CD4-positive, alpha-beta T cell (primary cell): ENCODE measurements at regions not wholly inside any gene's neighbourhood (a gene's known extent, or its start where the extent isn't known, plus 50 kb on each side); places are given as distances from the start of the nearest gene placed in this dataset.

ENCODE experiments used
- ATAC-seq: fragments of 200-7000 bp; cut with Tn5 transposase; one replicate; pipeline ENCODE4 v1.10.0; 2022; ENCODE audit warnings: mild to moderate bottlenecking; ENCODE audit not compliant: poor library complexity
- CTCF ChIA-PET: fragments of 350-600 bp; sonication (Branson Sonifier 250); formaldehyde crosslinking; loops from one replicate; lab custom pipeline; 2021; ENCODE audit warnings: antibody characterized with exemption, inconsistent platforms; lab: Charles Lee
- POLR2A ChIA-PET: fragments of 350-600 bp; sonication (Branson Sonifier 250); formaldehyde crosslinking; loops from one replicate; lab custom pipeline; 2021; ENCODE audit warnings: antibody characterized with exemption, inconsistent platforms; lab: Charles Lee
- DNase-seq, 14 experiments: peaks; one replicate each; pipeline ENCODE4 v3.0.0-alpha.2; 2013 to 2020; ENCODE audit warnings: mixed read lengths in 2 of 14
- H3K27ac ChIP-seq, 2 donors: one replicate each; pipeline versions ENCODE4 v1.5.1 to v1.7.0; 2013; ENCODE audit warnings: low read length in 2 of 2, low read depth in 1 of 2, mild to moderate bottlenecking in 1 of 2
- H3K27me3 ChIP-seq, 2 experiments: 1 replicate in 1 of 2; 2 replicates in 1 of 2; pipeline versions ENCODE4 v1.6.1 to v1.7.0; 2013; ENCODE audit warnings: low read length in 2 of 2, control low read depth in 1 of 2, mild to moderate bottlenecking in 1 of 2, moderate library complexity in 1 of 2; ENCODE audit not compliant: insufficient read depth in 2 of 2, control insufficient read depth in 1 of 2
- H3K36me3 ChIP-seq: one replicate; pipeline ENCODE4 v1.6.1; 2013; ENCODE audit warnings: low read length, control low read depth; ENCODE audit not compliant: insufficient read depth
- H3K4me1 ChIP-seq: one replicate; pipeline ENCODE4 v1.6.1; 2013; ENCODE audit warnings: low read length, control low read depth; ENCODE audit not compliant: insufficient read depth
- H3K4me3 ChIP-seq: one replicate; pipeline ENCODE4 v1.5.1; 2013; ENCODE audit warnings: mild to moderate bottlenecking, low read length, moderate library complexity
- H3K9me3 ChIP-seq, 2 experiments: 1 replicate in 1 of 2; 2 replicates in 1 of 2; pipeline versions ENCODE4 v1.6.1 to v1.7.0; 2013; ENCODE audit warnings: low read length in 2 of 2, mild to moderate bottlenecking in 2 of 2, control low read depth in 1 of 2, moderate library complexity in 1 of 2; ENCODE audit not compliant: control insufficient read depth in 1 of 2, insufficient read depth in 1 of 2
- H3K27ac Mint-ChIP-seq: one replicate; pipeline ENCODE4 v1.8.0; 2020; ENCODE audit warnings: mixed read lengths
- H3K27me3 Mint-ChIP-seq: one replicate; pipeline ENCODE4 v1.8.0; 2021; ENCODE audit warnings: mixed read lengths
- H3K36me3 Mint-ChIP-seq: one replicate; pipeline ENCODE4 v1.8.0; 2021; ENCODE audit warnings: low read depth, mixed read lengths
- H3K4me1 Mint-ChIP-seq: one replicate; pipeline ENCODE4 v1.8.0; 2021; ENCODE audit warnings: low read depth, mixed read lengths
- H3K4me3 Mint-ChIP-seq: one replicate; pipeline ENCODE4 v1.8.0; 2020; ENCODE audit warnings: mild to moderate bottlenecking, mixed read lengths
- H3K9me3 Mint-ChIP-seq: one replicate; pipeline ENCODE4 v1.8.0; 2020; ENCODE audit warnings: mixed read lengths
- CTCF ChIP-seq: fragments of 200-600 bp; IDR thresholded peaks from one replicate; pipeline ENCODE4 v1.8.0; 2022; ENCODE audit warnings: antibody characterized with exemption, mild to moderate bottlenecking
- intact Hi-C, 2 experiments: fragments of 100-400 bp; cut with DNase I in 1 of 2; cut with micrococcal nuclease in 1 of 2; formaldehyde crosslinking; loops; one replicate each; pipeline versions ENCODE4 v1.15.1 to v1.9.0; 2023 to 2025; cut with DNase I, micrococcal nuclease

GRCh38 chr16:17988839-17989238 lies 347.7 kb downstream of the NPIPA8 start:
- DNase-seq: no peak
- H3K9me3 Mint-ChIP-seq: no peaks in the 10 kb centered on the region
- no peaks in the 10 kb centered on the region for H3K4me1 ChIP-seq
- H3K27ac Mint-ChIP-seq: no peak overlapping the region
- ChIA-PET CTCF (no interaction called here), POLR2A (no interaction called here)
- no peak overlapping the region for H3K4me3 ChIP-seq
- no peak for ATAC-seq
- no peaks in the 10 kb centered on the region for H3K9me3 ChIP-seq
- H3K27ac ChIP-seq: no peak overlapping the region
- H3K27me3 ChIP-seq: peaks cover 0 to 3% of the 10 kb centered on the region in 2 experiments
- no peak overlapping the region for H3K4me3 Mint-ChIP-seq
- no peak for TF ChIP-seq CTCF
- no peaks in the 10 kb centered on the region for H3K36me3 ChIP-seq
- no peaks in the 10 kb centered on the region for H3K4me1 Mint-ChIP-seq
- intact Hi-C loops: no loop called here
- H3K27me3 Mint-ChIP-seq: peaks cover 37% of the 10 kb centered on the region
- H3K36me3 Mint-ChIP-seq: no peaks in the 10 kb centered on the region

- POLR2A ChIA-PET: no interaction called here
- intact Hi-C loops: no loop called here
Observed at GRCh38 chr16:17986991-17987390, 349.5 kb downstream of the NPIPA8 start.

GRCh38 chr16:17984810-17985209 lies 351.7 kb downstream of the NPIPA8 start:
- H3K4me3 Mint-ChIP-seq: no peak overlapping the region
- no peak for TF ChIP-seq CTCF
- H3K27ac Mint-ChIP-seq: no peak overlapping the region
- ATAC-seq (no peak), DNase-seq (no peak)
- Histone ChIP-seq H3K4me1 (no peaks in the 10 kb centered on the region), H3K27ac (no peak overlapping the region), H3K27me3 (peaks cover 0 to 3% of the 10 kb centered on the region in 2 experiments), H3K4me3 (no peak overlapping the region), H3K36me3 (no peaks in the 10 kb centered on the region), H3K9me3 (no peaks in the 10 kb centered on the region)
- H3K4me1 Mint-ChIP-seq: no peaks in the 10 kb centered on the region
- H3K27me3 Mint-ChIP-seq: peaks cover 14% of the 10 kb centered on the region
- POLR2A ChIA-PET: no interaction called here
- H3K9me3 Mint-ChIP-seq: no peaks in the 10 kb centered on the region
- intact Hi-C loops: no loop called here
- H3K36me3 Mint-ChIP-seq: no peaks in the 10 kb centered on the region
- CTCF ChIA-PET: no interaction called here

More at GRCh38 chr16:17986991-17987390, 349.5 kb downstream of the NPIPA8 start:
- no peak overlapping the region for H3K4me3 ChIP-seq
- no peak for ATAC-seq
- H3K27me3 Mint-ChIP-seq: peaks cover 26% of the 10 kb centered on the region
- no peak for TF ChIP-seq CTCF
- no peaks in the 10 kb centered on the region for H3K4me1 Mint-ChIP-seq
- H3K36me3 ChIP-seq: no peaks in the 10 kb centered on the region
- no peaks in the 10 kb centered on the region for H3K36me3 Mint-ChIP-seq
- H3K4me1 ChIP-seq: no peaks in the 10 kb centered on the region
- no peaks in the 10 kb centered on the region for H3K9me3 Mint-ChIP-seq
- no peak for DNase-seq
- H3K27ac Mint-ChIP-seq: no peak overlapping the region
- no peak overlapping the region for H3K4me3 Mint-ChIP-seq
- CTCF ChIA-PET: no interaction called here
- no peaks in the 10 kb centered on the region for H3K9me3 ChIP-seq
- H3K27me3 ChIP-seq: peaks cover 0 to 3% of the 10 kb centered on the region in 2 experiments
- no peak overlapping the region for H3K27ac ChIP-seq
